Psoas muscle (tissue), 7 donors: ENCODE measurements at regions not wholly inside any gene's neighbourhood (a gene's known extent, or its start where the extent isn't known, plus 50 kb on each side); places are given as distances from the start of the nearest gene placed in this dataset.

Source experiments
- ATAC-seq, 4 donors: fragments of 200-7000 bp; cut with Tn5 transposase; one replicate each; pipeline ENCODE4 v1.9.1; 2020; ENCODE audit warnings: moderate library complexity in 3 of 4, mild to moderate bottlenecking in 2 of 4
- DNase-seq, 2 donors: peaks; one replicate each; pipeline ENCODE4 v3.0.0-alpha.2; 2020
- H3K27ac ChIP-seq: fragments of 200-600 bp; one replicate; pipeline ENCODE4 v1.8.0; 2022
- H3K27me3 ChIP-seq, 3 donors: fragments of 200-600 bp in 1 of 3; one replicate each; pipeline versions ENCODE4 v1.6.1 to v1.8.0; 2013 to 2022; ENCODE audit warnings: low read length in 2 of 3, mild to moderate bottlenecking in 2 of 3, moderate library complexity in 1 of 3; ENCODE audit not compliant: insufficient read depth in 3 of 3
- H3K36me3 ChIP-seq, 2 donors: fragments of 200-600 bp in 1 of 2; one replicate each; pipeline versions ENCODE4 v1.6.1 to v1.8.0; 2013 to 2022; ENCODE audit warnings: low read depth in 1 of 2, mild to moderate bottlenecking in 1 of 2, moderate library complexity in 1 of 2; ENCODE audit not compliant: insufficient read depth in 1 of 2
- H3K4me1 ChIP-seq: fragments of 200-600 bp; one replicate; pipeline ENCODE4 v1.8.0; 2022
- H3K4me3 ChIP-seq: fragments of 200-600 bp; one replicate; pipeline ENCODE4 v1.8.0; 2022; ENCODE audit warnings: mild to moderate bottlenecking
- H3K9me3 ChIP-seq: fragments of 200-600 bp; one replicate; pipeline ENCODE4 v1.8.0; 2022
- CTCF ChIP-seq: fragments of 200-600 bp; IDR thresholded peaks from one replicate; pipeline ENCODE4 v1.8.0; 2022; ENCODE audit warnings: antibody characterized with exemption
- WGBS, 3 donors: extraction: QIAGEN DNeasy Blood & Tissue Kit; methylation state at CpG; one replicate each; pipeline versions ENCODE4 v1.1.6 to v1.1.7; 2013; 5-methylcytosine and 5-hydroxymethylcytosine counted together
- intact Hi-C, 2 donors: fragments of 100-400 bp; cut with DNase I; formaldehyde crosslinking; loops; one replicate each; pipeline versions ENCODE4 v1.11.0 to v1.14.2; 2022
- donor health status: healthy with polysubstance abuse.
- donor health status: DM: no; HTN: no; CAD: no; lungs with moderate emphysema.
- donor health status: Bipolar disorder and iron deficiency.
- donor health status: healthy.
- donor health status: DM: yes; HTN: yes; CAD: no.
- donor health status: DM: no; HTN: no; CAD: no.
- donor health status: DM: yes; HTN: yes; CAD: no.

GRCh38 chr13:90750021-90750420, 597.5 kb upstream of the MIR17HG start:
- Histone ChIP-seq H3K36me3 (no peaks in the 10 kb centered on the region), H3K27ac (no peak overlapping the region), H3K4me1 (no peaks in the 10 kb centered on the region), H3K4me3 (no peak overlapping the region), H3K9me3 (no peaks in the 10 kb centered on the region), H3K27me3 (no peaks in the 10 kb centered on the region)
- DNase-seq (no peak), ATAC-seq (no peak)
- no peak for TF ChIP-seq CTCF
- intact Hi-C loops, result no loop called here
- 61 to 68% (median 61%) methylated on average over 4 of the region's 4 CpGs for WGBS, 3 donors

GRCh38 chr13:90751026-90751425, 596.5 kb upstream of the MIR17HG start:
- Histone ChIP-seq H3K27me3 (no peaks in the 10 kb centered on the region), H3K9me3 (no peaks in the 10 kb centered on the region), H3K27ac (no peak overlapping the region), H3K4me1 (no peaks in the 10 kb centered on the region), H3K4me3 (no peak overlapping the region), H3K36me3 (no peaks in the 10 kb centered on the region)
- no peak for DNase-seq
- no peak for TF ChIP-seq CTCF
- intact Hi-C loops, result no loop called here
- WGBS, 3 donors, result 13 to 19% (median 14%) methylated on average over 1 of the region's 1 CpG
- no peak for ATAC-seq

GRCh38 chr13:90752070-90752469, 595.4 kb upstream of the MIR17HG start:
- H3K27ac ChIP-seq, result no peak overlapping the region
- H3K36me3 ChIP-seq, result no peaks in the 10 kb centered on the region
- intact Hi-C loops, result no loop called here
- no peaks in the 10 kb centered on the region for H3K9me3 ChIP-seq
- H3K4me3 ChIP-seq, result no peak overlapping the region
- H3K27me3 ChIP-seq, result no peaks in the 10 kb centered on the region
- no peak for TF ChIP-seq CTCF
- DNase-seq (no peak), ATAC-seq (no peak)
- no peaks in the 10 kb centered on the region for H3K4me1 ChIP-seq
- WGBS, 3 donors, result 73 to 85% (median 79%) methylated on average over 1 of the region's 1 CpG

- intact Hi-C loops, result no loop called here
- Histone ChIP-seq H3K9me3 (no peaks in the 10 kb centered on the region), H3K36me3 (no peaks in the 10 kb centered on the region), H3K27me3 (no peaks in the 10 kb centered on the region), H3K4me3 (no peak overlapping the region), H3K27ac (no peak overlapping the region), H3K4me1 (no peaks in the 10 kb centered on the region)
- DNase-seq, result no peak
- 48 to 59% (median 50%) methylated on average over 2 of the region's 2 CpGs for WGBS, 3 donors
- ATAC-seq, result no peak
- no peak for TF ChIP-seq CTCF
These were observed 590.3 kb upstream of the MIR17HG start for GRCh38 chr13:90757127-90757680.

- Histone ChIP-seq H3K27ac (no peak overlapping the region), H3K36me3 (no peaks in the 10 kb centered on the region), H3K4me1 (no peaks in the 10 kb centered on the region), H3K4me3 (no peak overlapping the region), H3K27me3 (no peaks in the 10 kb centered on the region), H3K9me3 (no peaks in the 10 kb centered on the region)
- TF ChIP-seq CTCF, result no peak
- WGBS, 3 donors, result 46 to 98% (median 92%) methylated on average over 1 of the region's 1 CpG
- DNase-seq (no peak), ATAC-seq (no peak)
- intact Hi-C loops, result no loop called here
These were observed 586.8 kb upstream of the MIR17HG start for GRCh38 chr13:90760639-90761038.
